GM12878 (cell line): ENCODE measurements at regions not wholly inside any gene's neighbourhood (a gene's known extent, or its start where the extent isn't known, plus 50 kb on each side); places are given as distances from the start of the nearest gene placed in this dataset.

Experiments
- CREB1 ChIP-seq: IDR thresholded peaks from 2 replicates; pipeline ENCODE4 v1.6.1; 2012; ENCODE audit warnings: low read depth, mild to moderate bottlenecking, inconsistent platforms
- EP300 ChIP-seq, 2 experiments: fragments of 150-350 bp in 1 of 2; IDR thresholded peaks; 2 replicates each; pipeline ENCODE4 v1.6.1; 2011 to 2012; ENCODE audit warnings: low read depth in 2 of 2, low read length in 2 of 2, borderline replicate concordance in 1 of 2, improper control_type of control experiment in 1 of 2, inconsistent platforms in 1 of 2; ENCODE audit not compliant: control insufficient read depth in 1 of 2
- POU2F2 ChIP-seq: IDR thresholded peaks from 3 replicates; pipeline ENCODE4 v1.6.1; 2011; ENCODE audit warnings: low read depth, mild to moderate bottlenecking, low read length, borderline replicate concordance
- REST ChIP-seq: IDR thresholded peaks from 2 replicates; pipeline ENCODE4 v1.6.1; 2012; ENCODE audit warnings: mild to moderate bottlenecking, low read depth, low read length
- SREBF2 ChIP-seq: IDR thresholded peaks from 2 replicates; pipeline ENCODE4 v1.6.1; 2012; ENCODE audit warnings: mild to moderate bottlenecking, low read length
- SUPT20H ChIP-seq: IDR thresholded peaks from 2 replicates; pipeline ENCODE4 v1.6.1; 2011; ENCODE audit warnings: low read depth, mild to moderate bottlenecking, low read length, moderate library complexity, borderline replicate concordance; ENCODE audit not compliant: control insufficient read depth
- YBX1 ChIP-seq: fragments of 450-650 bp; IDR thresholded peaks from 2 replicates; pipeline ENCODE4 v1.6.1; 2016; ENCODE audit warnings: antibody characterized with exemption
- TF ChIP-seq, protein P1 (sequence below): fragments of 450-650 bp; IDR thresholded peaks from 2 replicates; pipeline ENCODE4 v1.6.1; 2017; ENCODE audit warnings: mild to moderate bottlenecking, moderate library complexity
- TF ChIP-seq, protein P2 (sequence below): IDR thresholded peaks from 2 replicates; pipeline ENCODE4 v1.6.1; 2012; ENCODE audit warnings: improper control_type of control experiment, low read depth, low read length; ENCODE audit not compliant: insufficient replicate concordance

DNA sequence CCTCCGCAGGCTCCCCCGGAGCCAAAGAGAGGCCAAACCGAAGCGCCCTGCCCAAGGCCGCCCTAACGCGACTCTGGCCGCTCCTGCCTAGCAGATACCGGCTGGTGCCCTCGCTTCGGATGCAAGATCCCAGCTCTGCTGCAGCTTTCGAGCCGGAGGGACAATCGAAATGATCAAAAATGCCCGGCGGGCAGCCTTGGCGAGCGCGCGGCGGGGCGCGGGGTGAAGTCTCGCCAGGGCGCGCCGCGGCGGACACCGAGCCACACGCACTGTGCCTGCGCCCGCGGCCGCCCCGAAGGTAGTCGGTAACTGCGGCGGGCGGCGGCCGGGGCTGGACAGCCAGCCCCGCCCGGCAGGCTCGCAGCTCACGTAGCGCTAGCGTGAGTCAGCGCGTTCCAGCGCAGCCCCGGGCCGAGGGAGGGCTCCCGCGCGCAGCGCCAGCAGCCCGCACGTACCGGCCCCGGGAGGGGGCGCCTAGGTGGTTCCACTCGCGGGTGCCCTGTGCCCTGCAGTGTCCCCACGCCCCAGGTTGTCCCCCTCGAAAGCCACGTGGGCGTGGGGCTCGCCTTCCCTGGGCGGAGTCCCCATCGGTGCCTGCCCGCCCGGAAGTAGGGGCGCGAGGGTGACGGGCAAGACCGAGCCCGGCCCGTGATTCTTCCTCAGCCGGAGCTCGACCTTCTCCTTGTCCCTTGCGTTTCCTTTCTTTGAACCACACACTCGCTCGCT lies 109.2 kb upstream of the EGLN3 start (continued):
- 0 out of 4 replicates have a peak, but pooled peaks of 1 of the 2 experiments have one; percentile 42 for TF ChIP-seq EP300 (IDR thresholded peaks at IDR 0.05; ENCODE audit: borderline replicate concordance in 1 of 2, control insufficient read depth in 1 of 2, low read depth in 2 of 2, low read length in 2 of 2)
- TF ChIP-seq SUPT20H = no peak
- TF ChIP-seq REST = no peak
- no peak for TF ChIP-seq CREB1
- no peak for TF ChIP-seq POU2F2
- TF ChIP-seq, protein P1, sequence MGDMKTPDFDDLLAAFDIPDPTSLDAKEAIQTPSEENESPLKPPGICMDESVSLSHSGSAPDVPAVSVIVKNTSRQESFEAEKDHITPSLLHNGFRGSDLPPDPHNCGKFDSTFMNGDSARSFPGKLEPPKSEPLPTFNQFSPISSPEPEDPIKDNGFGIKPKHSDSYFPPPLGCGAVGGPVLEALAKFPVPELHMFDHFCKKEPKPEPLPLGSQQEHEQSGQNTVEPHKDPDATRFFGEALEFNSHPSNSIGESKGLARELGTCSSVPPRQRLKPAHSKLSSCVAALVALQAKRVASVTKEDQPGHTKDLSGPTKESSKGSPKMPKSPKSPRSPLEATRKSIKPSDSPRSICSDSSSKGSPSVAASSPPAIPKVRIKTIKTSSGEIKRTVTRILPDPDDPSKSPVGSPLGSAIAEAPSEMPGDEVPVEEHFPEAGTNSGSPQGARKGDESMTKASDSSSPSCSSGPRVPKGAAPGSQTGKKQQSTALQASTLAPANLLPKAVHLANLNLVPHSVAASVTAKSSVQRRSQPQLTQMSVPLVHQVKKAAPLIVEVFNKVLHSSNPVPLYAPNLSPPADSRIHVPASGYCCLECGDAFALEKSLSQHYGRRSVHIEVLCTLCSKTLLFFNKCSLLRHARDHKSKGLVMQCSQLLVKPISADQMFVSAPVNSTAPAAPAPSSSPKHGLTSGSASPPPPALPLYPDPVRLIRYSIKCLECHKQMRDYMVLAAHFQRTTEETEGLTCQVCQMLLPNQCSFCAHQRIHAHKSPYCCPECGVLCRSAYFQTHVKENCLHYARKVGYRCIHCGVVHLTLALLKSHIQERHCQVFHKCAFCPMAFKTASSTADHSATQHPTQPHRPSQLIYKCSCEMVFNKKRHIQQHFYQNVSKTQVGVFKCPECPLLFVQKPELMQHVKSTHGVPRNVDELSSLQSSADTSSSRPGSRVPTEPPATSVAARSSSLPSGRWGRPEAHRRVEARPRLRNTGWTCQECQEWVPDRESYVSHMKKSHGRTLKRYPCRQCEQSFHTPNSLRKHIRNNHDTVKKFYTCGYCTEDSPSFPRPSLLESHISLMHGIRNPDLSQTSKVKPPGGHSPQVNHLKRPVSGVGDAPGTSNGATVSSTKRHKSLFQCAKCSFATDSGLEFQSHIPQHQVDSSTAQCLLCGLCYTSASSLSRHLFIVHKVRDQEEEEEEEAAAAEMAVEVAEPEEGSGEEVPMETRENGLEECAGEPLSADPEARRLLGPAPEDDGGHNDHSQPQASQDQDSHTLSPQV = peak; percentile 72; the same call in 1 of the 2 replicates
- no peak for TF ChIP-seq YBX1
- TF ChIP-seq SREBF2 = no peak
- TF ChIP-seq, protein P2, sequence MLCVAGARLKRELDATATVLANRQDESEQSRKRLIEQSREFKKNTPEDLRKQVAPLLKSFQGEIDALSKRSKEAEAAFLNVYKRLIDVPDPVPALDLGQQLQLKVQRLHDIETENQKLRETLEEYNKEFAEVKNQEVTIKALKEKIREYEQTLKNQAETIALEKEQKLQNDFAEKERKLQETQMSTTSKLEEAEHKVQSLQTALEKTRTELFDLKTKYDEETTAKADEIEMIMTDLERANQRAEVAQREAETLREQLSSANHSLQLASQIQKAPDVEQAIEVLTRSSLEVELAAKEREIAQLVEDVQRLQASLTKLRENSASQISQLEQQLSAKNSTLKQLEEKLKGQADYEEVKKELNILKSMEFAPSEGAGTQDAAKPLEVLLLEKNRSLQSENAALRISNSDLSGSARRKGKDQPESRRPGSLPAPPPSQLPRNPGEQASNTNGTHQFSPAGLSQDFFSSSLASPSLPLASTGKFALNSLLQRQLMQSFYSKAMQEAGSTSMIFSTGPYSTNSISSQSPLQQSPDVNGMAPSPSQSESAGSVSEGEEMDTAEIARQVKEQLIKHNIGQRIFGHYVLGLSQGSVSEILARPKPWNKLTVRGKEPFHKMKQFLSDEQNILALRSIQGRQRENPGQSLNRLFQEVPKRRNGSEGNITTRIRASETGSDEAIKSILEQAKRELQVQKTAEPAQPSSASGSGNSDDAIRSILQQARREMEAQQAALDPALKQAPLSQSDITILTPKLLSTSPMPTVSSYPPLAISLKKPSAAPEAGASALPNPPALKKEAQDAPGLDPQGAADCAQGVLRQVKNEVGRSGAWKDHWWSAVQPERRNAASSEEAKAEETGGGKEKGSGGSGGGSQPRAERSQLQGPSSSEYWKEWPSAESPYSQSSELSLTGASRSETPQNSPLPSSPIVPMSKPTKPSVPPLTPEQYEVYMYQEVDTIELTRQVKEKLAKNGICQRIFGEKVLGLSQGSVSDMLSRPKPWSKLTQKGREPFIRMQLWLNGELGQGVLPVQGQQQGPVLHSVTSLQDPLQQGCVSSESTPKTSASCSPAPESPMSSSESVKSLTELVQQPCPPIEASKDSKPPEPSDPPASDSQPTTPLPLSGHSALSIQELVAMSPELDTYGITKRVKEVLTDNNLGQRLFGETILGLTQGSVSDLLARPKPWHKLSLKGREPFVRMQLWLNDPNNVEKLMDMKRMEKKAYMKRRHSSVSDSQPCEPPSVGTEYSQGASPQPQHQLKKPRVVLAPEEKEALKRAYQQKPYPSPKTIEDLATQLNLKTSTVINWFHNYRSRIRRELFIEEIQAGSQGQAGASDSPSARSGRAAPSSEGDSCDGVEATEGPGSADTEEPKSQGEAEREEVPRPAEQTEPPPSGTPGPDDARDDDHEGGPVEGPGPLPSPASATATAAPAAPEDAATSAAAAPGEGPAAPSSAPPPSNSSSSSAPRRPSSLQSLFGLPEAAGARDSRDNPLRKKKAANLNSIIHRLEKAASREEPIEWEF = no peak
